ENCODE measurements at regions not wholly inside any gene's neighbourhood (a gene's known extent, or its start where the extent isn't known, plus 50 kb on each side); places are given as distances from the start of the nearest gene placed in this dataset.
A peak's percentile ranks its signal among the peaks of the same experiment; 100 is the strongest.

GRCh38 chr1:201659572-201659971 is 120.6 kb downstream of the NAV1 start:
- no peak for DNase-seq

- no peak for DNase-seq
These were observed 122.2 kb downstream of the NAV1 start for GRCh38 chr1:201660931-201661822.

- no peak for DNase-seq
These were observed 123.0 kb downstream of the NAV1 start for GRCh38 chr1:201661823-201662359.

GRCh38 chr1:201662646-201663045 is 123.7 kb downstream of the NAV1 start:
- no peak for DNase-seq

- no peak for DNase-seq
These were observed 124.7 kb downstream of the NAV1 start for GRCh38 chr1:201663491-201664113.

- peak; percentile 40 for DNase-seq
These were observed 126.1 kb downstream of the NAV1 start for GRCh38 chr1:201665036-201665435.

GRCh38 chr1:201666102-201666501 is 127.2 kb downstream of the NAV1 start:
- no peak for DNase-seq

- no peak for DNase-seq
These were observed 127.7 kb downstream of the NAV1 start for GRCh38 chr1:201666645-201667044.

- no peak for DNase-seq
These were observed 128.6 kb downstream of the NAV1 start for GRCh38 chr1:201667479-201667878.

- DNase-seq, result no peak
These were observed 131.6 kb downstream of the NAV1 start for GRCh38 chr1:201670517-201670916.

GRCh38 chr1:201672685-201673084 is 133.8 kb downstream of the NAV1 start:
- no peak for DNase-seq

- DNase-seq, result no peak
These were observed 134.2 kb downstream of the NAV1 start for GRCh38 chr1:201673093-201673492.

- DNase-seq, result no peak
These were observed 135.0 kb downstream of the NAV1 start for GRCh38 chr1:201673915-201674314.

GRCh38 chr1:201675143-201675542 is 136.2 kb downstream of the NAV1 start:
- DNase-seq, result no peak

- no peak for DNase-seq
These were observed 137.3 kb downstream of the NAV1 start for GRCh38 chr1:201676197-201676596.

- DNase-seq, result no peak
These were observed 137.7 kb downstream of the NAV1 start for GRCh38 chr1:201676641-201677040.

GRCh38 chr1:201678264-201679101 is 139.6 kb downstream of the NAV1 start:
- no peak for DNase-seq

GRCh38 chr1:201681375-201681774 is 142.4 kb downstream of the NAV1 start:
- no peak for DNase-seq

- DNase-seq, result no peak
These were observed 144.0 kb downstream of the NAV1 start for GRCh38 chr1:201682964-201683363.

GRCh38 chr1:201683397-201683796 is 144.5 kb downstream of the NAV1 start:
- DNase-seq, result no peak

GRCh38 chr1:201685485-201685884 is 143.5 kb upstream of the IPO9 start:
- DNase-seq, result no peak

GRCh38 chr1:201686714-201687455 is 142.1 kb upstream of the IPO9 start:
- DNase-seq, result no peak

Measured in occipital lobe (tissue), 1 donor.